Endodermal cell (in vitro differentiated cells): ENCODE measurements at regions not wholly inside any gene's neighbourhood (a gene's known extent, or its start where the extent isn't known, plus 50 kb on each side); places are given as distances from the start of the nearest gene placed in this dataset.

Source experiments
- DNase-seq: peaks from one replicate; pipeline ENCODE4 v3.0.0-alpha.2; 2017
- H3K27ac ChIP-seq: 2 replicates; pipeline ENCODE4 v1.5.1; 2013; ENCODE audit warnings: mild to moderate bottlenecking, low read depth, low read length, moderate library complexity
- H3K27me3 ChIP-seq: 2 replicates; pipeline ENCODE4 v1.6.1; 2013; ENCODE audit warnings: mild to moderate bottlenecking, low read length, moderate library complexity; ENCODE audit not compliant: insufficient read depth, control insufficient read depth, poor library complexity, severe bottlenecking
- H3K36me3 ChIP-seq: 2 replicates; pipeline ENCODE4 v1.7.0; 2013; ENCODE audit warnings: mild to moderate bottlenecking, low read length, moderate library complexity; ENCODE audit not compliant: control insufficient read depth, insufficient read depth
- H3K4me1 ChIP-seq: one replicate; pipeline ENCODE4 v1.7.0; 2013; ENCODE audit warnings: low read length; ENCODE audit not compliant: control insufficient read depth, insufficient read depth
- H3K4me3 ChIP-seq: 2 replicates; pipeline ENCODE4 v1.5.1; 2013; ENCODE audit warnings: mild to moderate bottlenecking, low read length, moderate library complexity
- H3K9ac ChIP-seq: 2 replicates; pipeline ENCODE4 v1.6.1; 2013; ENCODE audit warnings: mild to moderate bottlenecking, low read length, moderate library complexity; ENCODE audit not compliant: poor library complexity, severe bottlenecking; ENCODE audit errors: extremely low read depth
- H3K9me3 ChIP-seq: 2 replicates; pipeline ENCODE4 v1.6.1; 2013; ENCODE audit warnings: mild to moderate bottlenecking, low read length, moderate library complexity; ENCODE audit not compliant: control insufficient read depth
- H3K27ac Mint-ChIP-seq: 2 replicates; pipeline ENCODE4 v1.8.0; 2020; ENCODE audit warnings: mixed read lengths
- H3K27me3 Mint-ChIP-seq: 2 replicates; pipeline ENCODE4 v1.8.0; 2021; ENCODE audit warnings: mild to moderate bottlenecking, mixed read lengths; ENCODE audit not compliant: insufficient read depth
- H3K36me3 Mint-ChIP-seq: 2 replicates; pipeline ENCODE4 v1.8.0; 2020; ENCODE audit warnings: low read depth, mixed read lengths
- H3K4me1 Mint-ChIP-seq: 2 replicates; pipeline ENCODE4 v1.8.0; 2020; ENCODE audit warnings: mixed read lengths
- H3K4me3 Mint-ChIP-seq: 2 replicates; pipeline ENCODE4 v1.8.0; 2020; ENCODE audit warnings: mild to moderate bottlenecking, moderate library complexity, mixed read lengths
- H3K9me3 Mint-ChIP-seq: 2 replicates; pipeline ENCODE4 v1.8.0; 2020; ENCODE audit warnings: mild to moderate bottlenecking, mixed read lengths
- WGBS, 2 experiments: methylation state at CpG; one replicate each; pipeline versions ENCODE4 v1.1.5 to v1.1.7; 2013; ENCODE audit warnings: missing lambda C conversion rate in 2 of 2, mixed read lengths in 1 of 2; ENCODE audit not compliant: insufficient coverage in 1 of 2, insufficient read length in 1 of 2; 5-methylcytosine and 5-hydroxymethylcytosine counted together
- TF ChIP-seq, protein P1 (sequence below): fragments of 200-600 bp; sonication (generic); conservative IDR thresholded peaks from 2 replicates; pipeline ENCODE4 v1.5.0; 2021; ENCODE audit warnings: antibody characterized with exemption, mild to moderate bottlenecking

DNA sequence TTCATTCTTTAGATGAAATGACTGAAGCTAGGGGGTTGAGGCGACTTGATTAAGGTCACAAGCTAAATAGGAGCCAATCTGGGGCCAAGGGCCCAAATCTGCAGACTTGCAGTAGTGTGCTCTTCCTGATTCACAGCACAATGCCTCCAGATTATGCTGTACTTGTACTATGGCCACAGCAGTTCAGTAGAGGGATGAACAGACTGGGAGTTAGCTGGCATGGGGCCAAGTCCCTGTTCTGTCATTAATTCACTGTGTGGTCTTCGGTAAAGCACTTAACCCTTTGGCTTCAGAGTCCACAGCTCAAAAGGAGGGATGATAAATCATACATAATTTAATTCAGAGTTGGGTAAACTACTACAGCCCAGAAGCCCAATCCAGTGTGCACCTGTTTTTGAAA is 196.8 kb downstream of the XPNPEP1 start:
- Histone ChIP-seq H3K27ac (no peak overlapping the region), H3K36me3 (no peaks in the 10 kb centered on the region), H3K4me3 (no peak overlapping the region), H3K27me3 (no peaks in the 10 kb centered on the region), H3K9ac (no peak overlapping the region), H3K9me3 (peaks cover 6% of the 10 kb centered on the region), H3K4me1 (no peaks in the 10 kb centered on the region)
- no peak overlapping the region for H3K4me3 Mint-ChIP-seq
- whole genome bisulfite sequencing, 2 experiments, result 43% methylated on average over 2 of the region's 2 CpGs; no CpG with 5 or more reads in 1 of the 2 experiments
- H3K36me3 Mint-ChIP-seq, result no peaks in the 10 kb centered on the region
- DNase-seq, result no peak
- H3K27me3 Mint-ChIP-seq, result no peaks in the 10 kb centered on the region
- no peaks in the 10 kb centered on the region for H3K4me1 Mint-ChIP-seq
- TF ChIP-seq, protein P1, sequence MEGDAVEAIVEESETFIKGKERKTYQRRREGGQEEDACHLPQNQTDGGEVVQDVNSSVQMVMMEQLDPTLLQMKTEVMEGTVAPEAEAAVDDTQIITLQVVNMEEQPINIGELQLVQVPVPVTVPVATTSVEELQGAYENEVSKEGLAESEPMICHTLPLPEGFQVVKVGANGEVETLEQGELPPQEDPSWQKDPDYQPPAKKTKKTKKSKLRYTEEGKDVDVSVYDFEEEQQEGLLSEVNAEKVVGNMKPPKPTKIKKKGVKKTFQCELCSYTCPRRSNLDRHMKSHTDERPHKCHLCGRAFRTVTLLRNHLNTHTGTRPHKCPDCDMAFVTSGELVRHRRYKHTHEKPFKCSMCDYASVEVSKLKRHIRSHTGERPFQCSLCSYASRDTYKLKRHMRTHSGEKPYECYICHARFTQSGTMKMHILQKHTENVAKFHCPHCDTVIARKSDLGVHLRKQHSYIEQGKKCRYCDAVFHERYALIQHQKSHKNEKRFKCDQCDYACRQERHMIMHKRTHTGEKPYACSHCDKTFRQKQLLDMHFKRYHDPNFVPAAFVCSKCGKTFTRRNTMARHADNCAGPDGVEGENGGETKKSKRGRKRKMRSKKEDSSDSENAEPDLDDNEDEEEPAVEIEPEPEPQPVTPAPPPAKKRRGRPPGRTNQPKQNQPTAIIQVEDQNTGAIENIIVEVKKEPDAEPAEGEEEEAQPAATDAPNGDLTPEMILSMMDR, result no peak
- H3K27ac Mint-ChIP-seq, result no peak overlapping the region
- no peaks in the 10 kb centered on the region for H3K9me3 Mint-ChIP-seq

DNA sequence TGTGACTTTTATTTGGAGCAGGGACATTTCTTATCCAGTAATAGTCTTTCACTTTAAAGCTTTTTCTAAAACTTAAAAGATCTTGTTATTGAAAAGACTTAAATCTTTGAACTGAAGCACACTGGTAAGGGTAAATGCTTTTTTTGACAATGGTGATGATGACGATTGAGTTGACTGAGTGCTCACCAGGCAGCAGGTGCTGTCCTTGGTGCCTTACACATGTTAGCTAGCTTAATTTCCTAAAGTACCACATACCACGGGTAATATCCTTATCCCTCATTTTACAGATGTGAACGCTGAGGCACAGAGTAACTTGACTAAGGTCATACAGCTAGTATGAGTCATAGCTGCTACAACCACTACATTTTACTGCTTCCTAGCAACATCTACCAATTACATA is 200.0 kb downstream of the XPNPEP1 start:
- TF ChIP-seq, protein P1, result no peak
- Histone ChIP-seq H3K27me3 (no peaks in the 10 kb centered on the region), H3K9me3 (peaks cover 10% of the 10 kb centered on the region), H3K27ac (no peak overlapping the region), H3K4me3 (no peak overlapping the region), H3K4me1 (no peaks in the 10 kb centered on the region), H3K9ac (no peak overlapping the region), H3K36me3 (no peaks in the 10 kb centered on the region)
- DNase-seq, result no peak
- Mint-ChIP-seq H3K4me1 (no peaks in the 10 kb centered on the region), H3K27me3 (no peaks in the 10 kb centered on the region), H3K27ac (no peak overlapping the region), H3K9me3 (no peaks in the 10 kb centered on the region), H3K4me3 (no peak overlapping the region), H3K36me3 (no peaks in the 10 kb centered on the region)
- 45 to 57% methylated on average over 2 to 3 of the region's 3 CpGs for WGBS, 2 experiments

- 83 to 96% methylated on average over 2 to 3 of the region's 3 CpGs for WGBS, 2 experiments
- Mint-ChIP-seq H3K4me1 (no peaks in the 10 kb centered on the region), H3K27me3 (no peaks in the 10 kb centered on the region), H3K27ac (no peak overlapping the region), H3K4me3 (no peak overlapping the region), H3K36me3 (no peaks in the 10 kb centered on the region), H3K9me3 (no peaks in the 10 kb centered on the region)
- Histone ChIP-seq H3K27me3 (no peaks in the 10 kb centered on the region), H3K27ac (peak overlapping the region; percentile 26), H3K9ac (no peak overlapping the region), H3K4me3 (no peak overlapping the region), H3K4me1 (no peaks in the 10 kb centered on the region), H3K36me3 (no peaks in the 10 kb centered on the region), H3K9me3 (peaks cover 15% of the 10 kb centered on the region)
- DNase-seq, result no peak
- TF ChIP-seq, protein P1, result no peak
These were observed 201.8 kb downstream of the XPNPEP1 start for GRCh38 chr10:109721453-109722064.
